ENCODE measurements at regions not wholly inside any gene's neighbourhood (a gene's known extent, or its start where the extent isn't known, plus 50 kb on each side); places are given as distances from the start of the nearest gene placed in this dataset.

GRCh38 chr5:69042500-69042899 is 51.3 kb upstream of the SLC30A5 start:
- no peak for TF ChIP-seq CTCF (IDR thresholded peaks at IDR 0.05)
- TF ChIP-seq EP300 (IDR thresholded peaks at IDR 0.05; ENCODE audit: low read depth) = no peak
- TF ChIP-seq POLR2A (IDR thresholded peaks at IDR 0.05) = no peak
- TF ChIP-seq POLR2AphosphoS5 (IDR thresholded peaks at IDR 0.05) = no peak

Data from transverse colon (tissue), 4 donors.